ENCODE measurements at regions not wholly inside any gene's neighbourhood (a gene's known extent, or its start where the extent isn't known, plus 50 kb on each side); places are given as distances from the start of the nearest gene placed in this dataset.

- ChIA-PET POLR2A (no interaction called here), CTCF (no interaction called here)
- no peak for DNase-seq (ENCODE audit: extremely low spot score)
- no peak for TF ChIP-seq FOXK2 (IDR thresholded peaks at IDR 0.05)
- TF ChIP-seq FOXM1 (IDR thresholded peaks at IDR 0.05; ENCODE audit: borderline replicate concordance), result no peak
- TF ChIP-seq CTBP1 (IDR thresholded peaks at IDR 0.05; ENCODE audit: borderline replicate concordance), result no peak
- TF ChIP-seq SUZ12 (IDR thresholded peaks at IDR 0.05), result no peak
- no peak for TF ChIP-seq ZNF384 (IDR thresholded peaks at IDR 0.05)
- TF ChIP-seq HDGF (IDR thresholded peaks at IDR 0.05; ENCODE audit: borderline replicate concordance), result no peak
- TF ChIP-seq FOXA1 (IDR thresholded peaks at IDR 0.05), result no peak
These were observed 193.1 kb upstream of the FAR2 start for GRCh38 chr12:28955931-28956330.

- TF ChIP-seq L3MBTL2 (conservative IDR thresholded peaks at IDR 0.05), result no peak
- TF ChIP-seq SUZ12 (IDR thresholded peaks at IDR 0.05), result no peak
- TF ChIP-seq NFRKB (IDR thresholded peaks at IDR 0.05), result no peak
- no peak for TF ChIP-seq SP1 (IDR thresholded peaks at IDR 0.05)
- TF ChIP-seq LEF1 (IDR thresholded peaks at IDR 0.05; ENCODE audit: borderline replicate concordance), result no peak
- TF ChIP-seq CTBP1 (IDR thresholded peaks at IDR 0.05; ENCODE audit: borderline replicate concordance), result no peak
- no peak for TF ChIP-seq FOXK2 (IDR thresholded peaks at IDR 0.05)
- TF ChIP-seq FOXM1 (IDR thresholded peaks at IDR 0.05; ENCODE audit: borderline replicate concordance), result no peak
- TF ChIP-seq ELF4 (IDR thresholded peaks at IDR 0.05), result no peak
- TF ChIP-seq BHLHE40 (IDR thresholded peaks at IDR 0.05; ENCODE audit: borderline replicate concordance), result no peak
- TF ChIP-seq ARNT (IDR thresholded peaks at IDR 0.05), result no peak
- no peak for TF ChIP-seq ZNF384 (IDR thresholded peaks at IDR 0.05)
- no peak for TF ChIP-seq FOXA1 (IDR thresholded peaks at IDR 0.05)
- TF ChIP-seq TARDBP (IDR thresholded peaks at IDR 0.05), result no peak
- no peak for DNase-seq (ENCODE audit: extremely low spot score)
- POLR2A ChIA-PET, result no interaction called here
- CTCF ChIA-PET, result interaction anchor here (0.6 kb wide), 1 partner anchor 55 kb away, joined by 3 read pairs; no protein-coding TSS in a partner anchor
These were observed 190.4 kb upstream of the FAR2 start for GRCh38 chr12:28958553-28959195.

GRCh38 chr12:28961948-28962384 lies 187.1 kb upstream of the FAR2 start:
- TF ChIP-seq CTBP1 (IDR thresholded peaks at IDR 0.05; ENCODE audit: borderline replicate concordance), result no peak
- ChIA-PET POLR2A (no interaction called here), CTCF (no interaction called here)
- no peak for DNase-seq (ENCODE audit: extremely low spot score)

GRCh38 chr12:28963554-28963953 lies 185.5 kb upstream of the FAR2 start:
- CTCF ChIA-PET, result no interaction called here

GRCh38 chr12:28966046-28966780 lies 182.9 kb upstream of the FAR2 start:
- ChIA-PET POLR2A (no interaction called here), CTCF (no interaction called here)
- TF ChIP-seq ELF4 (IDR thresholded peaks at IDR 0.05) (no peak), FOXA1 (IDR thresholded peaks at IDR 0.05) (no peak), ARNT (IDR thresholded peaks at IDR 0.05) (no peak), FOXK2 (IDR thresholded peaks at IDR 0.05) (no peak), NFRKB (IDR thresholded peaks at IDR 0.05) (no peak), ZNF384 (IDR thresholded peaks at IDR 0.05) (no peak), HDGF (IDR thresholded peaks at IDR 0.05; ENCODE audit: borderline replicate concordance) (no peak), BHLHE40 (IDR thresholded peaks at IDR 0.05; ENCODE audit: borderline replicate concordance) (no peak), FOXM1 (IDR thresholded peaks at IDR 0.05; ENCODE audit: borderline replicate concordance) (no peak), SP1 (IDR thresholded peaks at IDR 0.05) (no peak), PKNOX1 (IDR thresholded peaks at IDR 0.05) (no peak), L3MBTL2 (conservative IDR thresholded peaks at IDR 0.05) (no peak), LEF1 (IDR thresholded peaks at IDR 0.05; ENCODE audit: borderline replicate concordance) (no peak), SUZ12 (IDR thresholded peaks at IDR 0.05) (no peak), CTBP1 (IDR thresholded peaks at IDR 0.05; ENCODE audit: borderline replicate concordance) (no peak), TARDBP (IDR thresholded peaks at IDR 0.05) (no peak)
- DNase-seq (ENCODE audit: extremely low spot score), result no peak

More at GRCh38 chr12:28963554-28963953, 185.5 kb upstream of the FAR2 start:
- peak; percentile 11 for DNase-seq (ENCODE audit: extremely low spot score)
- TF ChIP-seq SUZ12 (IDR thresholded peaks at IDR 0.05) (no peak), NFRKB (IDR thresholded peaks at IDR 0.05) (no peak), FOXA1 (IDR thresholded peaks at IDR 0.05) (no peak), FOXM1 (IDR thresholded peaks at IDR 0.05; ENCODE audit: borderline replicate concordance) (no peak), PKNOX1 (IDR thresholded peaks at IDR 0.05) (no peak), BHLHE40 (IDR thresholded peaks at IDR 0.05; ENCODE audit: borderline replicate concordance) (no peak), CTBP1 (IDR thresholded peaks at IDR 0.05; ENCODE audit: borderline replicate concordance) (no peak), ZNF384 (IDR thresholded peaks at IDR 0.05) (no peak), SP1 (IDR thresholded peaks at IDR 0.05) (no peak), HDGF (IDR thresholded peaks at IDR 0.05; ENCODE audit: borderline replicate concordance) (no peak), ELF4 (IDR thresholded peaks at IDR 0.05) (no peak), ARNT (IDR thresholded peaks at IDR 0.05) (no peak), LEF1 (IDR thresholded peaks at IDR 0.05; ENCODE audit: borderline replicate concordance) (no peak), L3MBTL2 (conservative IDR thresholded peaks at IDR 0.05) (no peak), TARDBP (IDR thresholded peaks at IDR 0.05) (no peak), FOXK2 (IDR thresholded peaks at IDR 0.05) (no peak)
- POLR2A ChIA-PET, result no interaction called here

GRCh38 chr12:28967426-28967825 lies 181.7 kb upstream of the FAR2 start:
- no peak for DNase-seq (ENCODE audit: extremely low spot score)
- ChIA-PET CTCF (no interaction called here), POLR2A (no interaction called here)
- TF ChIP-seq SP1 (IDR thresholded peaks at IDR 0.05) (no peak), ARNT (IDR thresholded peaks at IDR 0.05) (no peak), BHLHE40 (IDR thresholded peaks at IDR 0.05; ENCODE audit: borderline replicate concordance) (no peak), FOXA1 (IDR thresholded peaks at IDR 0.05) (no peak), ELF4 (IDR thresholded peaks at IDR 0.05) (no peak), CTBP1 (IDR thresholded peaks at IDR 0.05; ENCODE audit: borderline replicate concordance) (no peak), HDGF (IDR thresholded peaks at IDR 0.05; ENCODE audit: borderline replicate concordance) (no peak), LEF1 (IDR thresholded peaks at IDR 0.05; ENCODE audit: borderline replicate concordance) (no peak), L3MBTL2 (conservative IDR thresholded peaks at IDR 0.05) (no peak), TARDBP (IDR thresholded peaks at IDR 0.05) (no peak), FOXK2 (IDR thresholded peaks at IDR 0.05) (no peak), SUZ12 (IDR thresholded peaks at IDR 0.05) (no peak), PKNOX1 (IDR thresholded peaks at IDR 0.05) (no peak)
